Gastroesophageal sphincter (tissue), 4 donors: ENCODE measurements at regions not wholly inside any gene's neighbourhood (a gene's known extent, or its start where the extent isn't known, plus 50 kb on each side); places are given as distances from the start of the nearest gene placed in this dataset.

Source experiments
- ATAC-seq: fragments of 150-250 bp; one replicate; pipeline ENCODE4 v1.9.1; 2016; ENCODE audit warnings: mild to moderate bottlenecking, moderate library complexity
- H3K27ac ChIP-seq, 4 donors: fragments of 200-600 bp; sonication (generic) in 3 of 4; 1 replicate in 3 of 4; 2 replicates in 1 of 4; pipeline ENCODE4 v1.5.1; 2016 to 2019
- H3K27me3 ChIP-seq: fragments of 200-600 bp; sonication (generic); one replicate; pipeline ENCODE4 v1.5.1; 2019
- H3K36me3 ChIP-seq, 2 donors: fragments of 200-600 bp; sonication (generic); one replicate each; pipeline ENCODE4 v1.5.1; 2019; ENCODE audit warnings: control low read depth in 1 of 2
- H3K4me1 ChIP-seq, 3 donors: fragments of 200-600 bp; sonication (generic); 1 replicate in 2 of 3; 2 replicates in 1 of 3; pipeline ENCODE4 v1.5.1; 2016 to 2019; ENCODE audit warnings: control low read depth in 2 of 3
- H3K4me3 ChIP-seq, 2 donors: fragments of 200-600 bp; sonication (generic); one replicate each; pipeline ENCODE4 v1.5.1; 2019; ENCODE audit warnings: mild to moderate bottlenecking in 1 of 2, moderate library complexity in 1 of 2
- H3K9me3 ChIP-seq, 3 donors: fragments of 200-600 bp; sonication (generic); one replicate each; pipeline ENCODE4 v1.5.1; 2017 to 2019; ENCODE audit warnings: control low read depth in 2 of 3
- CTCF ChIP-seq, 4 experiments: fragments of 200-600 bp in 2 of 4; fragments of 450-650 bp in 2 of 4; sonication (generic) in 1 of 4; IDR thresholded peaks; one replicate each; pipeline ENCODE4 v1.5.1; 2017 to 2019; ENCODE audit warnings: antibody characterized with exemption in 4 of 4, mild to moderate bottlenecking in 2 of 4, moderate library complexity in 2 of 4
- EP300 ChIP-seq: sonication (generic); formaldehyde crosslinking; IDR thresholded peaks from one replicate; pipeline ENCODE4 v1.6.1; 2017; ENCODE audit warnings: antibody characterized with exemption, mild to moderate bottlenecking
- POLR2A ChIP-seq, 2 donors: fragments of 450-650 bp; IDR thresholded peaks; one replicate each; pipeline ENCODE4 v1.6.1; 2017; ENCODE audit warnings: antibody characterized with exemption in 2 of 2, mild to moderate bottlenecking in 2 of 2, moderate library complexity in 1 of 2
- POLR2AphosphoS5 ChIP-seq: sonication (generic); formaldehyde crosslinking; IDR thresholded peaks from one replicate; pipeline ENCODE4 v1.6.1; 2017; ENCODE audit warnings: antibody characterized with exemption
- WGBS, 2 donors: methylation state at CpG; one replicate each; pipeline ENCODE4 v1.1.5; 2018; ENCODE audit warnings: low coverage in 1 of 2; 5-methylcytosine and 5-hydroxymethylcytosine counted together

GRCh38 chr1:213925531-213926182 is 62.1 kb upstream of the PROX1 start:
- WGBS, 2 donors, result 45 to 60% methylated on average over 4 to 6 of the region's 6 CpGs
- no peak for ATAC-seq

GRCh38 chr1:213927846-213928245 is 59.9 kb upstream of the PROX1 start:
- Histone ChIP-seq H3K9me3 (no peaks in the 10 kb centered on the region), H3K36me3 (no peaks in the 10 kb centered on the region), H3K4me1 (no peaks in the 10 kb centered on the region), H3K4me3 (no peak overlapping the region), H3K27ac (no peak overlapping the region), H3K27me3 (peaks cover 17% of the 10 kb centered on the region)
- WGBS, 2 donors, result 66 to 84% methylated on average over 6 of the region's 6 CpGs
- no peak for ATAC-seq
- TF ChIP-seq POLR2AphosphoS5, result no peak
- TF ChIP-seq EP300, result no peak
- no peak for TF ChIP-seq POLR2A (IDR thresholded peaks at IDR 0.05)
- no peak for TF ChIP-seq CTCF (IDR thresholded peaks at IDR 0.05)

More at GRCh38 chr1:213925531-213926182, 62.1 kb upstream of the PROX1 start:
- Histone ChIP-seq H3K4me3 (no peak overlapping the region), H3K27me3 (peaks cover 5% of the 10 kb centered on the region), H3K36me3 (no peaks in the 10 kb centered on the region), H3K9me3 (no peaks in the 10 kb centered on the region), H3K27ac (no peak overlapping the region), H3K4me1 (no peaks in the 10 kb centered on the region)
- TF ChIP-seq EP300 (no peak), POLR2A (IDR thresholded peaks at IDR 0.05) (no peak), CTCF (IDR thresholded peaks at IDR 0.05) (no peak), POLR2AphosphoS5 (no peak)

GRCh38 chr1:213929398-213929797 is 58.4 kb upstream of the PROX1 start:
- no peaks in the 10 kb centered on the region for H3K36me3 ChIP-seq
- H3K9me3 ChIP-seq, result no peaks in the 10 kb centered on the region
- H3K4me1 ChIP-seq, result no peaks in the 10 kb centered on the region
- no peak for ATAC-seq
- H3K27me3 ChIP-seq, result peaks cover 23% of the 10 kb centered on the region
- H3K4me3 ChIP-seq, result no peak overlapping the region
- H3K27ac ChIP-seq, result no peak overlapping the region
- TF ChIP-seq CTCF (IDR thresholded peaks at IDR 0.05), result no peak
- no peak for TF ChIP-seq POLR2A (IDR thresholded peaks at IDR 0.05)
- TF ChIP-seq EP300, result no peak
- no peak for TF ChIP-seq POLR2AphosphoS5

- no peak for ATAC-seq
- no peaks in the 10 kb centered on the region for H3K9me3 ChIP-seq
- 46 to 49% methylated on average over 8 of the region's 8 CpGs for WGBS, 2 donors
Measured at GRCh38 chr1:213931836-213932235, 55.9 kb upstream of the PROX1 start.

More at GRCh38 chr1:213931836-213932235, 55.9 kb upstream of the PROX1 start:
- Histone ChIP-seq H3K27ac (no peak overlapping the region), H3K4me1 (no peaks in the 10 kb centered on the region), H3K27me3 (peaks cover 23% of the 10 kb centered on the region), H3K36me3 (no peaks in the 10 kb centered on the region), H3K4me3 (no peak overlapping the region)
- TF ChIP-seq EP300, result no peak
- TF ChIP-seq POLR2AphosphoS5, result no peak
- TF ChIP-seq CTCF (IDR thresholded peaks at IDR 0.05), result no peak
- no peak for TF ChIP-seq POLR2A (IDR thresholded peaks at IDR 0.05)
